ENCODE measurements at regions not wholly inside any gene's neighbourhood (a gene's known extent, or its start where the extent isn't known, plus 50 kb on each side); places are given as distances from the start of the nearest gene placed in this dataset.

GRCh38 chr11:79697905-79698304 is 257.1 kb upstream of the TENM4 start:
- no peak for TF ChIP-seq EZH2phosphoT487 (IDR thresholded peaks at IDR 0.05; ENCODE audit: borderline replicate concordance, low read length)
- no peak for TF ChIP-seq EZH2 (IDR thresholded peaks at IDR 0.05; ENCODE audit: low read length, unreplicated experiment)

Measured in PC-3 (cell line).